DMS 273 (cell line): ENCODE measurements at regions not wholly inside any gene's neighbourhood (a gene's known extent, or its start where the extent isn't known, plus 50 kb on each side); places are given as distances from the start of the nearest gene placed in this dataset.

Experiments used
- DNase-seq: peaks from one replicate; lab custom pipeline; 2025; ENCODE audit not compliant: unreplicated experiment; lab: John Stamatoyannopoulos, UW

DNA sequence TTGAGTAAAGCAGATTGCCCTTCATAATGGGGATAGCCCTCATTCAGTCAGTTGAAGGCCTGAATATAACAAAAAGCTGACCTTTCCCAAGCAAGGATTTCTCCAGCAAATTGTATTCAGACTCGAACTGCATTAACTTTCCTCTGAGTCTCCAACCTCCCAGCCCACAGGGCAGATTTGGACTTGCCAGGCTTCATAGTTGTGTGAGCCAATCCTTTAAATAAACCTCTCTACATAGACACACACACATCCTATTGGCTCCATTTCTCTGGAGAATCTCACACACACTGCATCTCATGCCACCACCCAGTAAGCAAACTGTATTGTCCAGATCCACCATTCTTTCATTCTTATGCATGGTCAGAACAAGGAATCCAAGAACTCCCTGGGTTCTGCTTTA, 225.1 kb downstream of the MPDZ start:
- no peak for DNase-seq
